Nephron (organoid): ENCODE measurements at regions not wholly inside any gene's neighbourhood (a gene's known extent, or its start where the extent isn't known, plus 50 kb on each side); places are given as distances from the start of the nearest gene placed in this dataset.

ENCODE experiments used
- H3K27ac Mint-ChIP-seq, 3 experiments: 2 replicates each; pipeline ENCODE4 v1.8.0; 2020; ENCODE audit warnings: mixed read lengths in 3 of 3, mild to moderate bottlenecking in 2 of 3, moderate library complexity in 1 of 3
- H3K27me3 Mint-ChIP-seq: 2 replicates; pipeline ENCODE4 v1.8.0; 2021; ENCODE audit warnings: low read depth, mild to moderate bottlenecking, moderate library complexity, mixed read lengths
- H3K36me3 Mint-ChIP-seq: 2 replicates; pipeline ENCODE4 v1.8.0; 2020; ENCODE audit warnings: low read depth, mixed read lengths
- H3K4me1 Mint-ChIP-seq: 2 replicates; pipeline ENCODE4 v1.8.0; 2020; ENCODE audit warnings: mixed read lengths
- H3K4me3 Mint-ChIP-seq, 3 experiments: 2 replicates each; pipeline ENCODE4 v1.8.0; 2020; ENCODE audit warnings: mild to moderate bottlenecking in 3 of 3, mixed read lengths in 3 of 3, moderate library complexity in 2 of 3
- H3K9me3 Mint-ChIP-seq: 2 replicates; pipeline ENCODE4 v1.8.0; 2020; ENCODE audit warnings: mixed read lengths
- CTCF ChIP-seq, 3 experiments: fragments of 200-600 bp; sonication (generic); IDR thresholded peaks; one replicate each; pipeline ENCODE4 v1.5.0; 2021; ENCODE audit warnings: antibody characterized with exemption in 3 of 3; ENCODE audit not compliant: unreplicated experiment in 3 of 3

GRCh38 chr11:79512706-79513469 is 72.1 kb upstream of the TENM4 start:
- H3K9me3 Mint-ChIP-seq, result no peaks in the 10 kb centered on the region
- TF ChIP-seq CTCF (IDR thresholded peaks at IDR 0.05; ENCODE audit: unreplicated experiment in 3 of 3), result no peak
- H3K4me1 Mint-ChIP-seq, result peaks cover 9% of the 10 kb centered on the region
- H3K4me3 Mint-ChIP-seq, result no peak overlapping the region
- peaks cover 8% of the 10 kb centered on the region for H3K27me3 Mint-ChIP-seq
- H3K36me3 Mint-ChIP-seq, result no peaks in the 10 kb centered on the region
- no peak overlapping the region for H3K27ac Mint-ChIP-seq

GRCh38 chr11:79510960-79511359 is 70.1 kb upstream of the TENM4 start:
- Mint-ChIP-seq H3K36me3 (no peaks in the 10 kb centered on the region), H3K4me3 (no peak overlapping the region), H3K27me3 (peaks cover 10% of the 10 kb centered on the region), H3K27ac (no peak overlapping the region), H3K9me3 (no peaks in the 10 kb centered on the region), H3K4me1 (peaks cover 9% of the 10 kb centered on the region)
- TF ChIP-seq CTCF (IDR thresholded peaks at IDR 0.05; ENCODE audit: unreplicated experiment in 3 of 3), result no peak

- no peaks in the 10 kb centered on the region for H3K9me3 Mint-ChIP-seq
- H3K4me1 Mint-ChIP-seq, result peaks cover 9% of the 10 kb centered on the region
- no peak for TF ChIP-seq CTCF (IDR thresholded peaks at IDR 0.05; ENCODE audit: unreplicated experiment in 3 of 3)
- H3K4me3 Mint-ChIP-seq, result no peak overlapping the region
- no peak overlapping the region for H3K27ac Mint-ChIP-seq
- peaks cover 10% of the 10 kb centered on the region for H3K27me3 Mint-ChIP-seq
- no peaks in the 10 kb centered on the region for H3K36me3 Mint-ChIP-seq
These were observed 67.6 kb upstream of the TENM4 start for GRCh38 chr11:79508461-79508860.

GRCh38 chr11:79507706-79508105 is 66.9 kb upstream of the TENM4 start:
- H3K27me3 Mint-ChIP-seq, result peaks cover 14% of the 10 kb centered on the region
- no peaks in the 10 kb centered on the region for H3K36me3 Mint-ChIP-seq
- H3K27ac Mint-ChIP-seq, result no peak overlapping the region
- no peak overlapping the region for H3K4me3 Mint-ChIP-seq
- peaks cover 13% of the 10 kb centered on the region for H3K4me1 Mint-ChIP-seq
- no peaks in the 10 kb centered on the region for H3K9me3 Mint-ChIP-seq
- TF ChIP-seq CTCF (IDR thresholded peaks at IDR 0.05; ENCODE audit: unreplicated experiment in 3 of 3), result no peak

GRCh38 chr11:79506734-79507344 is 66.0 kb upstream of the TENM4 start:
- peaks cover 14% of the 10 kb centered on the region for H3K27me3 Mint-ChIP-seq
- no peak for TF ChIP-seq CTCF (IDR thresholded peaks at IDR 0.05; ENCODE audit: unreplicated experiment in 3 of 3)
- no peaks in the 10 kb centered on the region for H3K36me3 Mint-ChIP-seq
- H3K4me3 Mint-ChIP-seq, result no peak overlapping the region
- H3K27ac Mint-ChIP-seq, result no peak overlapping the region
- peaks cover 9% of the 10 kb centered on the region for H3K4me1 Mint-ChIP-seq
- H3K9me3 Mint-ChIP-seq, result no peaks in the 10 kb centered on the region

- H3K4me1 Mint-ChIP-seq, result peaks cover 14% of the 10 kb centered on the region
- peaks cover 14% of the 10 kb centered on the region for H3K27me3 Mint-ChIP-seq
- no peak for TF ChIP-seq CTCF (IDR thresholded peaks at IDR 0.05; ENCODE audit: unreplicated experiment in 3 of 3)
- no peak overlapping the region for H3K27ac Mint-ChIP-seq
- no peak overlapping the region for H3K4me3 Mint-ChIP-seq
- no peaks in the 10 kb centered on the region for H3K36me3 Mint-ChIP-seq
- no peaks in the 10 kb centered on the region for H3K9me3 Mint-ChIP-seq
These were observed 65.3 kb upstream of the TENM4 start for GRCh38 chr11:79506124-79506523.
